Peyer's patch (tissue), 4 donors: ENCODE measurements at regions not wholly inside any gene's neighbourhood (a gene's known extent, or its start where the extent isn't known, plus 50 kb on each side); places are given as distances from the start of the nearest gene placed in this dataset.
"Not testable (repeated sequence)": the region's sequence is repeated elsewhere in the genome, so short reads cannot be mapped to it uniquely, and the experiment has no call there.

Source experiments
- POLR2A ChIP-seq, 2 donors: fragments of 450-650 bp; IDR thresholded peaks; one replicate each; pipeline ENCODE4 v1.5.1; 2017; ENCODE audit warnings: antibody characterized with exemption in 2 of 2, mild to moderate bottlenecking in 2 of 2, moderate library complexity in 2 of 2
- TF ChIP-seq, protein P1 (sequence below), 6 experiments: fragments of 450-650 bp in 4 of 6; fragments of 200-600 bp in 2 of 6; sonication (generic) in 1 of 6; IDR thresholded peaks; one replicate each; pipeline ENCODE4 v1.5.1; 2017 to 2019; ENCODE audit warnings: antibody characterized with exemption in 6 of 6, mild to moderate bottlenecking in 3 of 6, moderate library complexity in 1 of 6

GRCh38 chr5:126155298-126155697, 267.9 kb upstream of the GRAMD2B start:
- TF ChIP-seq POLR2A (IDR thresholded peaks at IDR 0.05), result not testable (repeated sequence)
- TF ChIP-seq, protein P1, sequence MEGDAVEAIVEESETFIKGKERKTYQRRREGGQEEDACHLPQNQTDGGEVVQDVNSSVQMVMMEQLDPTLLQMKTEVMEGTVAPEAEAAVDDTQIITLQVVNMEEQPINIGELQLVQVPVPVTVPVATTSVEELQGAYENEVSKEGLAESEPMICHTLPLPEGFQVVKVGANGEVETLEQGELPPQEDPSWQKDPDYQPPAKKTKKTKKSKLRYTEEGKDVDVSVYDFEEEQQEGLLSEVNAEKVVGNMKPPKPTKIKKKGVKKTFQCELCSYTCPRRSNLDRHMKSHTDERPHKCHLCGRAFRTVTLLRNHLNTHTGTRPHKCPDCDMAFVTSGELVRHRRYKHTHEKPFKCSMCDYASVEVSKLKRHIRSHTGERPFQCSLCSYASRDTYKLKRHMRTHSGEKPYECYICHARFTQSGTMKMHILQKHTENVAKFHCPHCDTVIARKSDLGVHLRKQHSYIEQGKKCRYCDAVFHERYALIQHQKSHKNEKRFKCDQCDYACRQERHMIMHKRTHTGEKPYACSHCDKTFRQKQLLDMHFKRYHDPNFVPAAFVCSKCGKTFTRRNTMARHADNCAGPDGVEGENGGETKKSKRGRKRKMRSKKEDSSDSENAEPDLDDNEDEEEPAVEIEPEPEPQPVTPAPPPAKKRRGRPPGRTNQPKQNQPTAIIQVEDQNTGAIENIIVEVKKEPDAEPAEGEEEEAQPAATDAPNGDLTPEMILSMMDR (IDR thresholded peaks at IDR 0.05), result not testable (repeated sequence)
